HEK293 (cell line): ENCODE measurements at regions not wholly inside any gene's neighbourhood (a gene's known extent, or its start where the extent isn't known, plus 50 kb on each side); places are given as distances from the start of the nearest gene placed in this dataset.

Source experiments
- TCF7L2 ChIP-seq: IDR thresholded peaks from 2 replicates; pipeline ENCODE4 v1.6.1; 2011; ENCODE audit warnings: low read depth, mild to moderate bottlenecking, inconsistent platforms, low read length, moderate library complexity, borderline replicate concordance
- YY2 ChIP-seq: fragments of 450-650 bp; formaldehyde crosslinking; IDR thresholded peaks from 2 replicates; pipeline ENCODE4 v1.5.1; 2016; ENCODE audit warnings: missing biosample characterization, missing genetic modification characterization
- ZBTB7A ChIP-seq: fragments of 450-650 bp; formaldehyde crosslinking; IDR thresholded peaks from 2 replicates; pipeline ENCODE4 v1.5.1; 2016; ENCODE audit warnings: low read depth, missing biosample characterization, missing genetic modification characterization
- ZNF311 ChIP-seq: fragments of 450-650 bp; formaldehyde crosslinking; IDR thresholded peaks from 2 replicates; pipeline ENCODE4 v1.5.1; 2017; ENCODE audit warnings: missing biosample characterization, missing genetic modification characterization, borderline replicate concordance
- ZNF664 ChIP-seq: fragments of 450-650 bp; formaldehyde crosslinking; IDR thresholded peaks from 2 replicates; pipeline ENCODE4 v1.5.1; 2016; ENCODE audit warnings: missing biosample characterization, missing genetic modification characterization
- TF ChIP-seq, protein P1 (sequence below): fragments of 450-650 bp; formaldehyde crosslinking; IDR thresholded peaks from 2 replicates; pipeline ENCODE4 v1.5.1; 2016; ENCODE audit warnings: missing biosample characterization, missing genetic modification characterization
- TF ChIP-seq, protein P2 (sequence below): fragments of 450-650 bp; formaldehyde crosslinking; IDR thresholded peaks from 2 replicates; pipeline ENCODE4 v1.5.1; 2016; ENCODE audit warnings: missing biosample characterization, missing genetic modification characterization
- TF ChIP-seq, protein P3 (sequence below): fragments of 450-650 bp; formaldehyde crosslinking; IDR thresholded peaks from 2 replicates; pipeline ENCODE4 v1.5.1; 2016; ENCODE audit warnings: missing biosample characterization, missing genetic modification characterization

DNA sequence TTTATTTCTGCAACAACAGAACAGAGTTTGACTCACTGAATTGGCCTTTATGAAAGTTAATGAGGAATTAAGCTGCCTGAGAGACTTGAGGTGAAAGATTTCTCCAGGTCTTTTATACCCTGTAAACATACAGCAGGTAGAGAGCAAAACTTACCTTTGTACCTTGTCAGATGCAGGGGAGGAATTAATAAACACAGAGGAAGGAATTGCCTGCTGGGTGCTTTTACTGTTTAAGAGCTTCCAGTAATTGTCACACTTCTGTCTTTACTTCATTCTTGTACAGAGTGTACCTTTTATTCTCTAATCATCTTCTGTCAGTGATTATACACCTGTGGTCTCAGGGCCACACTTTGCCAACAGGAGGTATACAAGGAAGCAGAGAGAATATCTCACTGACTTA, 94.0 kb upstream of the GRIN3A start:
- TF ChIP-seq ZNF664 (tag by site-specific recombination), result no peak
- TF ChIP-seq, protein P1, sequence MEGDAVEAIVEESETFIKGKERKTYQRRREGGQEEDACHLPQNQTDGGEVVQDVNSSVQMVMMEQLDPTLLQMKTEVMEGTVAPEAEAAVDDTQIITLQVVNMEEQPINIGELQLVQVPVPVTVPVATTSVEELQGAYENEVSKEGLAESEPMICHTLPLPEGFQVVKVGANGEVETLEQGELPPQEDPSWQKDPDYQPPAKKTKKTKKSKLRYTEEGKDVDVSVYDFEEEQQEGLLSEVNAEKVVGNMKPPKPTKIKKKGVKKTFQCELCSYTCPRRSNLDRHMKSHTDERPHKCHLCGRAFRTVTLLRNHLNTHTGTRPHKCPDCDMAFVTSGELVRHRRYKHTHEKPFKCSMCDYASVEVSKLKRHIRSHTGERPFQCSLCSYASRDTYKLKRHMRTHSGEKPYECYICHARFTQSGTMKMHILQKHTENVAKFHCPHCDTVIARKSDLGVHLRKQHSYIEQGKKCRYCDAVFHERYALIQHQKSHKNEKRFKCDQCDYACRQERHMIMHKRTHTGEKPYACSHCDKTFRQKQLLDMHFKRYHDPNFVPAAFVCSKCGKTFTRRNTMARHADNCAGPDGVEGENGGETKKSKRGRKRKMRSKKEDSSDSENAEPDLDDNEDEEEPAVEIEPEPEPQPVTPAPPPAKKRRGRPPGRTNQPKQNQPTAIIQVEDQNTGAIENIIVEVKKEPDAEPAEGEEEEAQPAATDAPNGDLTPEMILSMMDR (tag by site-specific recombination), result no peak
- TF ChIP-seq TCF7L2, result no peak
- TF ChIP-seq, protein P2, sequence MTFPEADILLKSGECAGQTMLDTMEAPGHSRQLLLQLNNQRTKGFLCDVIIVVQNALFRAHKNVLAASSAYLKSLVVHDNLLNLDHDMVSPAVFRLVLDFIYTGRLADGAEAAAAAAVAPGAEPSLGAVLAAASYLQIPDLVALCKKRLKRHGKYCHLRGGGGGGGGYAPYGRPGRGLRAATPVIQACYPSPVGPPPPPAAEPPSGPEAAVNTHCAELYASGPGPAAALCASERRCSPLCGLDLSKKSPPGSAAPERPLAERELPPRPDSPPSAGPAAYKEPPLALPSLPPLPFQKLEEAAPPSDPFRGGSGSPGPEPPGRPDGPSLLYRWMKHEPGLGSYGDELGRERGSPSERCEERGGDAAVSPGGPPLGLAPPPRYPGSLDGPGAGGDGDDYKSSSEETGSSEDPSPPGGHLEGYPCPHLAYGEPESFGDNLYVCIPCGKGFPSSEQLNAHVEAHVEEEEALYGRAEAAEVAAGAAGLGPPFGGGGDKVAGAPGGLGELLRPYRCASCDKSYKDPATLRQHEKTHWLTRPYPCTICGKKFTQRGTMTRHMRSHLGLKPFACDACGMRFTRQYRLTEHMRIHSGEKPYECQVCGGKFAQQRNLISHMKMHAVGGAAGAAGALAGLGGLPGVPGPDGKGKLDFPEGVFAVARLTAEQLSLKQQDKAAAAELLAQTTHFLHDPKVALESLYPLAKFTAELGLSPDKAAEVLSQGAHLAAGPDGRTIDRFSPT (tag by site-specific recombination), result no peak
- TF ChIP-seq ZBTB7A (tag by site-specific recombination), result no peak
- TF ChIP-seq ZNF311 (tag by site-specific recombination), result no peak
- TF ChIP-seq, protein P3, sequence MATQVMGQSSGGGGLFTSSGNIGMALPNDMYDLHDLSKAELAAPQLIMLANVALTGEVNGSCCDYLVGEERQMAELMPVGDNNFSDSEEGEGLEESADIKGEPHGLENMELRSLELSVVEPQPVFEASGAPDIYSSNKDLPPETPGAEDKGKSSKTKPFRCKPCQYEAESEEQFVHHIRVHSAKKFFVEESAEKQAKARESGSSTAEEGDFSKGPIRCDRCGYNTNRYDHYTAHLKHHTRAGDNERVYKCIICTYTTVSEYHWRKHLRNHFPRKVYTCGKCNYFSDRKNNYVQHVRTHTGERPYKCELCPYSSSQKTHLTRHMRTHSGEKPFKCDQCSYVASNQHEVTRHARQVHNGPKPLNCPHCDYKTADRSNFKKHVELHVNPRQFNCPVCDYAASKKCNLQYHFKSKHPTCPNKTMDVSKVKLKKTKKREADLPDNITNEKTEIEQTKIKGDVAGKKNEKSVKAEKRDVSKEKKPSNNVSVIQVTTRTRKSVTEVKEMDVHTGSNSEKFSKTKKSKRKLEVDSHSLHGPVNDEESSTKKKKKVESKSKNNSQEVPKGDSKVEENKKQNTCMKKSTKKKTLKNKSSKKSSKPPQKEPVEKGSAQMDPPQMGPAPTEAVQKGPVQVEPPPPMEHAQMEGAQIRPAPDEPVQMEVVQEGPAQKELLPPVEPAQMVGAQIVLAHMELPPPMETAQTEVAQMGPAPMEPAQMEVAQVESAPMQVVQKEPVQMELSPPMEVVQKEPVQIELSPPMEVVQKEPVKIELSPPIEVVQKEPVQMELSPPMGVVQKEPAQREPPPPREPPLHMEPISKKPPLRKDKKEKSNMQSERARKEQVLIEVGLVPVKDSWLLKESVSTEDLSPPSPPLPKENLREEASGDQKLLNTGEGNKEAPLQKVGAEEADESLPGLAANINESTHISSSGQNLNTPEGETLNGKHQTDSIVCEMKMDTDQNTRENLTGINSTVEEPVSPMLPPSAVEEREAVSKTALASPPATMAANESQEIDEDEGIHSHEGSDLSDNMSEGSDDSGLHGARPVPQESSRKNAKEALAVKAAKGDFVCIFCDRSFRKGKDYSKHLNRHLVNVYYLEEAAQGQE (tag by site-specific recombination), result no peak
- TF ChIP-seq YY2, result no peak
